ENCODE measurements at regions not wholly inside any gene's neighbourhood (a gene's known extent, or its start where the extent isn't known, plus 50 kb on each side); places are given as distances from the start of the nearest gene placed in this dataset.
A peak's percentile ranks its signal among the peaks of the same experiment; 100 is the strongest.

DNA sequence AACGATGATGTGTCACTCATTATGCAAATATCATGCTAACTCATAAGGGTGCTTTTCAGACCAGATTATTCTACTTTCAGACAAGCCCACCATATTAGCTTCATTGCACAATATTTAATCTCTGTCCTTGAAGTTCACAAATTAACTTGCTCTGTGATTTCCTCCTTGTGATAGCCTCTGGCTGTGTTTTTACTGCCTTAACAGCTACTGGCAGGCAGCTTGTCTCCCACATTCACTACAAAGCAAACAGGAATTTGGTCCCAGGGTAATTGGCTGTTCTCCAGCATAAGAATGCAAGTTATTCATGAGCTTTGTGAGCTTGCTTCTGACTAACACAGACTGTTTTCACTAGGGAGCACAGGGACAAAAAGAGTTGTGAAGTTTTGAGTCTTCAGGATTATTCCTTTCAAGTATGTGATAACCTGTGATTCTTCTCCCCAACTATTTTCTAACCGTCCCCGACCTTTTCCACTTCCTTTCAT, 87.9 kb upstream of the HMCN1 start:
- intact Hi-C loops (cut with DNase I): no loop called here
- peaks cover 6% of the 10 kb centered on the region for H3K9me3 ChIP-seq

DNA sequence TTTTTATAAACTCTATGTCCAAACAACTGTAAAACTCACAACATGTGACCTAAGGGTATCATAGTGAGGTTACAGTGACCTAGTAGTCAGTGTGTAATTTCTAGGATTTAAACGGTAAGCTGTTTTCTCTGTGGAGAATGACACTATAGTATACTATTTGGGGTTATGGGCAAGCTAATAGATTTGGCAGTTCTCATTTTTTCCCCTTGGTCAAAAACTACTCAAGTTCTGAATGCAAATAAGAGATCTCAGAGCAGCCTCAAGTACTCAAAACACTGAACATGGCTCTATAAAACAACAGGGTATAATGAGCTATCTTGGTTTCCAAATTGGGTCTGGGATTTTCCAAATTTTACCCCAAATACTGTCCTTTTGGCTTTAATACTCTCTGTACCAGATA, 88.5 kb upstream of the HMCN1 start:
- intact Hi-C loops (cut with DNase I): no loop called here
- peaks cover 16% of the 10 kb centered on the region for H3K4me1 ChIP-seq
- TF ChIP-seq, protein P1, sequence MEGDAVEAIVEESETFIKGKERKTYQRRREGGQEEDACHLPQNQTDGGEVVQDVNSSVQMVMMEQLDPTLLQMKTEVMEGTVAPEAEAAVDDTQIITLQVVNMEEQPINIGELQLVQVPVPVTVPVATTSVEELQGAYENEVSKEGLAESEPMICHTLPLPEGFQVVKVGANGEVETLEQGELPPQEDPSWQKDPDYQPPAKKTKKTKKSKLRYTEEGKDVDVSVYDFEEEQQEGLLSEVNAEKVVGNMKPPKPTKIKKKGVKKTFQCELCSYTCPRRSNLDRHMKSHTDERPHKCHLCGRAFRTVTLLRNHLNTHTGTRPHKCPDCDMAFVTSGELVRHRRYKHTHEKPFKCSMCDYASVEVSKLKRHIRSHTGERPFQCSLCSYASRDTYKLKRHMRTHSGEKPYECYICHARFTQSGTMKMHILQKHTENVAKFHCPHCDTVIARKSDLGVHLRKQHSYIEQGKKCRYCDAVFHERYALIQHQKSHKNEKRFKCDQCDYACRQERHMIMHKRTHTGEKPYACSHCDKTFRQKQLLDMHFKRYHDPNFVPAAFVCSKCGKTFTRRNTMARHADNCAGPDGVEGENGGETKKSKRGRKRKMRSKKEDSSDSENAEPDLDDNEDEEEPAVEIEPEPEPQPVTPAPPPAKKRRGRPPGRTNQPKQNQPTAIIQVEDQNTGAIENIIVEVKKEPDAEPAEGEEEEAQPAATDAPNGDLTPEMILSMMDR (IDR thresholded peaks at IDR 0.05): no peak
- H3K4me3 ChIP-seq: no peak overlapping the region
- H3K9me3 ChIP-seq: peaks cover 6% of the 10 kb centered on the region
- DNase-seq: no peak
- H3K36me3 ChIP-seq: no peaks in the 10 kb centered on the region
- peak overlapping the region; percentile 32 for H3K27ac ChIP-seq
- H3K27me3 ChIP-seq (ENCODE audit: low read depth): no peaks in the 10 kb centered on the region
- ATAC-seq: no peak

More for the DNA sequence above, 87.9 kb upstream of the HMCN1 start:
- Histone ChIP-seq H3K27me3 (ENCODE audit: low read depth) (no peaks in the 10 kb centered on the region), H3K4me3 (peak overlapping the region; percentile 5), H3K36me3 (no peaks in the 10 kb centered on the region), H3K4me1 (peaks cover 16% of the 10 kb centered on the region), H3K27ac (peak overlapping the region; percentile 32)
- DNase-seq (no peak), ATAC-seq (peak; percentile 85 to 91)
- TF ChIP-seq, protein P1 (IDR thresholded peaks at IDR 0.05): no peak

DNA sequence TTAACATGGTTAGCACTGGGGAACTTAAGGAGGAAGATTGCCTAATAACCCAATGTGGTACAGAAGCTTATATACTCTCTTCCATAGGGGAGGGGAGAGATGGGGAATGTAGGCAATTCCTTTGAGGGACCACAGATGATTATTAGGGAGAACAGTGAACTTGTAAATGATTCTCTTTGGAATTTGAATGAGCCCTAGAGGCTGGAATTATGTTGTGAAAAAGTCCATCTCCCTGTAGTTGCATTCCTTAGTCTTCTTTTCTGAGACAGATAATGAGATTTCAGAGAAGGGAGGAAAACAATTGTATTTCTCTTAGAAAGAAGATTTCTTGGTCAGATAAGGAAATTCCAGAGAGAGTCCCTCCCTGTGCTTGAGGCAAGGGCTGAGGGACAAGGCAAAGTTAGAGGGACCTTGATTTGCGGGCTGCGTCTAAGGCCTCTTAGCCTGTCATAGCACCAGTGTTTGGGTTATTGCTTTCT, 89.0 kb upstream of the HMCN1 start:
- DNase-seq: no peak
- intact Hi-C loops (cut with DNase I): no loop called here
- Histone ChIP-seq H3K27ac (no peak overlapping the region), H3K27me3 (ENCODE audit: low read depth) (no peaks in the 10 kb centered on the region), H3K4me3 (no peak overlapping the region), H3K9me3 (peaks cover 6% of the 10 kb centered on the region), H3K36me3 (no peaks in the 10 kb centered on the region), H3K4me1 (peaks cover 16% of the 10 kb centered on the region)
- TF ChIP-seq, protein P1 (IDR thresholded peaks at IDR 0.05): no peak
- no peak for ATAC-seq

DNA sequence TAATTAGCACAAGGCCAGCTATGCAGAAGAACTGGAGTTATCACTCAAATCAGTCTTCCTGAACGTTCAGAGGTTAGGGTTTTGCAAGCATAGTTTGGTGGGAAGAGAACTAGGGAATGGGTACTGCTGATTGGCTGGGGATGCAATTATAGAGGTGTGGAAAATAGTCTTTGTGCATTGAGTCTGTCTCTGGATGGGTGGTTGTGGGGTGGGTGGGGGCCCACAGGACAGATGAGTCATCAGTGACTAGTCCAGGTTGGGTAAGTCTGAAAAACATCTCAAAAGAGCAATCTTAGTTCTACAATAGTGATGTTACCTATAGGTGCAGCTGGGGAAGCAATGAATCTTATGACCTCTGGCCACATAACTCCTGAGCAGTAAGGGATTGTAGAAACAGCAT, 89.7 kb upstream of the HMCN1 start:
- Histone ChIP-seq H3K36me3 (no peaks in the 10 kb centered on the region), H3K27ac (no peak overlapping the region), H3K4me1 (peaks cover 16% of the 10 kb centered on the region), H3K9me3 (peaks cover 6% of the 10 kb centered on the region), H3K27me3 (ENCODE audit: low read depth) (no peaks in the 10 kb centered on the region), H3K4me3 (no peak overlapping the region)
- intact Hi-C loops (cut with DNase I): no loop called here
- DNase-seq (no peak), ATAC-seq (no peak)
- TF ChIP-seq, protein P1 (IDR thresholded peaks at IDR 0.05): no peak

DNA sequence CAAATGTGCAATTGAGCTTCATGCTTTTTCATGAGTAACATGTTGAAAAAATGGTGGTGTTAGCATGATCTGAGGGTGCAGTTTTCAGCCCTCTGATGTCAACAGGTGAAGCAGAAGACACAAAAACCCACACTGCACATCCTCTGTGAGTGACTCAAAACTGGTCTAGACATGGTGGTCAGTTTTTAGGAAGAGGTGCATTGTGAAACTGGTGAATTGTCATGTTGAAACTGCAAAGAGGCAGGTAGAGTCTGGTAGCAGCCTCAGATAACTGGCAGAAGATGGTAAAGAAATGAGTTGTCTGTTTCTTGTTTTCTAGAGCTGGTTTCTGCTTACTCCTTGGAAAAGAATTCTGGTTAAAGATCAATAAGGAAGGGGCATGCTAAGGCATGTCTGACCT, 97.3 kb upstream of the HMCN1 start:
- Histone ChIP-seq H3K4me3 (no peak overlapping the region), H3K27ac (no peak overlapping the region), H3K9me3 (no peaks in the 10 kb centered on the region), H3K27me3 (ENCODE audit: low read depth) (no peaks in the 10 kb centered on the region), H3K36me3 (no peaks in the 10 kb centered on the region), H3K4me1 (no peaks in the 10 kb centered on the region)
- TF ChIP-seq, protein P1 (IDR thresholded peaks at IDR 0.05): no peak
- ATAC-seq (no peak), DNase-seq (no peak)
- intact Hi-C loops (cut with DNase I): no loop called here

All from lower lobe of right lung (tissue), 2 donors.